LHCN-M2 (cell line): ENCODE measurements at regions not wholly inside any gene's neighbourhood (a gene's known extent, or its start where the extent isn't known, plus 50 kb on each side); places are given as distances from the start of the nearest gene placed in this dataset.
"Not testable (repeated sequence)": the region's sequence is repeated elsewhere in the genome, so short reads cannot be mapped to it uniquely, and the experiment has no call there.

Experiments used
- DNase-seq: peaks from one replicate; pipeline ENCODE4 v3.0.0-alpha.2; 2012; ENCODE audit warnings: low read depth

GRCh38 chr6:81128671-81129070 lies 623.8 kb downstream of the TENT5A start:
- DNase-seq, result no peak

- peak; percentile 11 for DNase-seq
Observed at GRCh38 chr6:81126150-81126549, 626.3 kb downstream of the TENT5A start.

- no peak for DNase-seq
Observed at GRCh38 chr6:81120280-81120679, 632.2 kb downstream of the TENT5A start.

- peak; percentile 32 for DNase-seq
Observed at GRCh38 chr6:81105998-81106397, 646.5 kb downstream of the TENT5A start.

- no peak for DNase-seq
Observed at GRCh38 chr6:81098109-81098814, 654.2 kb downstream of the TENT5A start.

- DNase-seq, result not testable (repeated sequence)
Observed at GRCh38 chr6:81096464-81096863, 656.0 kb downstream of the TENT5A start.

GRCh38 chr6:81093051-81093450 lies 659.4 kb downstream of the TENT5A start:
- no peak for DNase-seq

- DNase-seq, result no peak
Observed at GRCh38 chr6:81088145-81088544, 664.3 kb downstream of the TENT5A start.

- peak; percentile 46 for DNase-seq
Observed at GRCh38 chr6:81086991-81087390, 665.5 kb downstream of the TENT5A start.

- DNase-seq, result no peak
Observed at GRCh38 chr6:81085431-81085790, 667.1 kb downstream of the TENT5A start.

- DNase-seq, result no peak
Observed at GRCh38 chr6:81084776-81085430, 667.6 kb downstream of the TENT5A start.

GRCh38 chr6:81075974-81076373 lies 676.5 kb downstream of the TENT5A start:
- peak; percentile 24 for DNase-seq

- DNase-seq, result no peak
Observed at GRCh38 chr6:81073318-81073717, 679.2 kb downstream of the TENT5A start.

- no peak for DNase-seq
Observed at GRCh38 chr6:81071121-81071520, 681.4 kb downstream of the TENT5A start.

- DNase-seq, result no peak
Observed at GRCh38 chr6:81067057-81067456, 685.4 kb downstream of the TENT5A start.

GRCh38 chr6:81063891-81064290 lies 688.6 kb downstream of the TENT5A start:
- no peak for DNase-seq

GRCh38 chr6:81054036-81054435 lies 698.4 kb downstream of the TENT5A start:
- no peak for DNase-seq

GRCh38 chr6:81051952-81052351 lies 700.5 kb downstream of the TENT5A start:
- no peak for DNase-seq

- DNase-seq, result peak; percentile 6
Observed at GRCh38 chr6:81049425-81050042, 702.9 kb downstream of the TENT5A start.

- DNase-seq, result peak; percentile 0
Observed at GRCh38 chr6:81031416-81031815, 721.1 kb downstream of the TENT5A start.

- DNase-seq, result no peak
Observed at GRCh38 chr6:81026041-81026553, 726.4 kb downstream of the TENT5A start.

- DNase-seq, result no peak
Observed at GRCh38 chr6:81023709-81024108, 728.8 kb downstream of the TENT5A start.
